Tibial artery (tissue), 4 donors: ENCODE measurements at regions not wholly inside any gene's neighbourhood (a gene's known extent, or its start where the extent isn't known, plus 50 kb on each side); places are given as distances from the start of the nearest gene placed in this dataset.
A peak's percentile ranks its signal among the peaks of the same experiment; 100 is the strongest.

ENCODE experiments used
- DNase-seq, 2 donors: peaks; one replicate each; pipeline ENCODE4 v3.0.0-alpha.2; 2019
- H3K27ac ChIP-seq, 2 donors: fragments of 200-600 bp; sonication (generic) in 1 of 2; 1 replicate in 1 of 2; 2 replicates in 1 of 2; pipeline ENCODE4 v1.5.1; 2018 to 2019; ENCODE audit warnings: mild to moderate bottlenecking in 1 of 2
- H3K27me3 ChIP-seq, 2 donors: fragments of 200-600 bp; sonication (generic) in 1 of 2; one replicate each; pipeline versions ENCODE4 v1.5.1 to v1.6.0; 2016 to 2019
- H3K36me3 ChIP-seq, 3 donors: fragments of 200-600 bp; sonication (generic) in 2 of 3; one replicate each; pipeline ENCODE4 v1.5.1; 2016 to 2019; ENCODE audit warnings: mild to moderate bottlenecking in 2 of 3
- H3K4me1 ChIP-seq, 4 donors: fragments of 200-600 bp; sonication (generic) in 2 of 4; 1 replicate in 3 of 4; 2 replicates in 1 of 4; pipeline ENCODE4 v1.5.1; 2016 to 2019
- H3K4me3 ChIP-seq, 2 donors: fragments of 200-600 bp; sonication (generic) in 1 of 2; 1 replicate in 1 of 2; 2 replicates in 1 of 2; pipeline ENCODE4 v1.5.1; 2018 to 2019; ENCODE audit warnings: mild to moderate bottlenecking in 2 of 2
- H3K9me3 ChIP-seq, 3 donors: fragments of 200-600 bp; sonication (generic) in 1 of 3; one replicate each; pipeline ENCODE4 v1.5.1; 2016 to 2019
- intact Hi-C: fragments of 100-400 bp; cut with DNase I; formaldehyde crosslinking; loops from one replicate; pipeline ENCODE4 v1.15.0; 2023; ENCODE audit warnings: low total_unique reads
- TF ChIP-seq, protein P1 (sequence below), 2 experiments: fragments of 200-600 bp in 1 of 2; fragments of 450-650 bp in 1 of 2; IDR thresholded peaks; one replicate each; pipeline ENCODE4 v1.5.1; 2017 to 2019; ENCODE audit warnings: antibody characterized with exemption in 2 of 2, mild to moderate bottlenecking in 1 of 2, moderate library complexity in 1 of 2

DNA sequence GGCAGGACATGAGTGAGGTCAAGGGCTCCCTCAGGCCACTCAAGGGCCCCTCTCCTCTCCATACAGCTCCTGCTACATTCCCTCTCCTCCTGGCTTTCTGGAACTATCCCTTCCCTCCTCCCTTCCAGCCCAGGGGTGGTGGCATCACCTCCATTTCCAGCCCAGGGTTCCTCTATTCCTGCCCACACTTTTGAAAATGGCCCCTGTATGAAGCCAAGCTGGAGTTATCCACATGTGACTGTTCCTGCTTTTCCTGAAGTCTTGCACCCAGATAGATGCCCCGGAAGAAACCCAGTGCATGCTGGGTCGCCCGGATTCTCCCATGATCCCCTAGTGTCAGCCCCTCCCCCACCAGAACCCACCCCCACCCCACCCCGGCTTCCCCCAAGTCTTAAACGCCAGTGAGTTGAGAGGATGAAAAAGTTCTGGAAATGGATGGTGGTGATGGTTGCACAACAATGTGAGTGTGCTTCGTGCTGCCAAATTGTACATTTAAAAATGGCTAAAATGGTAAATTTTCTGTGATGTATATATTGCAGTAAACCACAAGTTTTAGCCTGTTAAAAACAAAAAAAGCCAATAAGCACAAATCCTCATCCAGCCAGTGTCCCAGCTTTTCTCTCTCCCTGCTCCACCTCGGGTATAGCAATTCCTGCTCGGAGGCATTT, 136.9 kb downstream of the SCARB1 start:
- Histone ChIP-seq H3K36me3 (no peaks in the 10 kb centered on the region), H3K4me3 (no peak overlapping the region), H3K4me1 (peaks cover 0 to 21% (median 11%) of the 10 kb centered on the region in 4 donors), H3K27me3 (no peaks in the 10 kb centered on the region), H3K27ac (peak overlapping the region in 1 of 2 donors; percentile 23), H3K9me3 (peaks cover 0 to 3% (median 0%) of the 10 kb centered on the region in 3 donors)
- TF ChIP-seq, protein P1, sequence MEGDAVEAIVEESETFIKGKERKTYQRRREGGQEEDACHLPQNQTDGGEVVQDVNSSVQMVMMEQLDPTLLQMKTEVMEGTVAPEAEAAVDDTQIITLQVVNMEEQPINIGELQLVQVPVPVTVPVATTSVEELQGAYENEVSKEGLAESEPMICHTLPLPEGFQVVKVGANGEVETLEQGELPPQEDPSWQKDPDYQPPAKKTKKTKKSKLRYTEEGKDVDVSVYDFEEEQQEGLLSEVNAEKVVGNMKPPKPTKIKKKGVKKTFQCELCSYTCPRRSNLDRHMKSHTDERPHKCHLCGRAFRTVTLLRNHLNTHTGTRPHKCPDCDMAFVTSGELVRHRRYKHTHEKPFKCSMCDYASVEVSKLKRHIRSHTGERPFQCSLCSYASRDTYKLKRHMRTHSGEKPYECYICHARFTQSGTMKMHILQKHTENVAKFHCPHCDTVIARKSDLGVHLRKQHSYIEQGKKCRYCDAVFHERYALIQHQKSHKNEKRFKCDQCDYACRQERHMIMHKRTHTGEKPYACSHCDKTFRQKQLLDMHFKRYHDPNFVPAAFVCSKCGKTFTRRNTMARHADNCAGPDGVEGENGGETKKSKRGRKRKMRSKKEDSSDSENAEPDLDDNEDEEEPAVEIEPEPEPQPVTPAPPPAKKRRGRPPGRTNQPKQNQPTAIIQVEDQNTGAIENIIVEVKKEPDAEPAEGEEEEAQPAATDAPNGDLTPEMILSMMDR (IDR thresholded peaks at IDR 0.05): no peak
- intact Hi-C loops: no loop called here
- DNase-seq: no peak

DNA sequence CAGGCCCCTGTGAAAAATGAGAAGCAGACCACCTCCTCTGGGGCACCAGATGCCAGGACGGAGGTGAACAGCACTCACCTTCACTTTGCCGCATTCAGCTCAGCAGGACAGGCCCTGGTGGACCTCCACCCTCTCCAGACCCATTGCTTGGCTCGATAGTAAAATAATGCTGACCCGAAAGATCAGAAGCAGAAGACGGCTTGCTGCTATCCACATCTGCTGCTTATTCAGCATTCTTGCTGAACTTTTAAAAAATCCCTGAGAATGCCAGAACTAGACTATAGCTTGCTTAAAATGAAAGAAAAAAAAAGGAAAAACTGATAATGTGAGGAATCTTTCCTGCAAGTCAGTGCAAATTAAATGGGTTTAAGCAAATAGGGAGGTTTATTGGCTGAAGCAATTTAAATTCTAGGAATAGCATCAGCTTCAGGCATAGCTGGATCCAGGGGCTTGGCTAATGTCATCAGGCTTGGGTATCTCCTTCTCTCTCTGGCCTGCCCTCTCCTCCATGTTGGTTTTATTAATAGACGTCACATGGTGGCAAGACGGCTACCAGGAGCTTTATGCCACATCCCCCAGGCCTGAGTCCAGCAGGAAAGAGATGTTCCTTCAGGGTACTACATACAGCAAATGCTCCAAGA, 137.9 kb downstream of the SCARB1 start:
- Histone ChIP-seq H3K9me3 (no peaks in the 10 kb centered on the region), H3K36me3 (no peaks in the 10 kb centered on the region), H3K27me3 (no peaks in the 10 kb centered on the region), H3K4me1 (peaks cover 0 to 16% (median 10%) of the 10 kb centered on the region in 4 donors), H3K4me3 (no peak overlapping the region), H3K27ac (peak overlapping the region in 1 of 2 donors; percentile 23)
- intact Hi-C loops: no loop called here
- no peak for DNase-seq
- TF ChIP-seq, protein P1 (IDR thresholded peaks at IDR 0.05): no peak

DNA sequence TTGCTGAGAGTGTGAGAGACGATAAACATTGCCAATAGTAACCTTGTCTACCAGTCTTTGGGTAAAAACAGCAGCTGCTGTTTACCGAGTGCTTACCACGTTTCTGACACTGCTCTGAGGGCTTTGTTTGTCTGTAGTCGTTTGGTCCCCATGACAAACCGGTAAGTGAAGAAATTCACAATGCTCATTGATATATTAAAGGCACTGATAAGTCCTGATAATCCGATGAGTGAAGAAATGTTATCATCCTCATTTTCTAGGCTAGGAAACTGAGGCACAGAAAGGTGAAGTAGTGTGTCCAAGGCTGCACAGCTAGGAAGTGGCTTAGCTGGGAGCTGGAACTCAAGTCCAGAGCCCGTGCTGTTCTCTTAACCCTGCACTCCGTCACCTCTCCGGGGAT, 138.6 kb downstream of the SCARB1 start:
- no peak overlapping the region for H3K27ac ChIP-seq
- TF ChIP-seq, protein P1 (IDR thresholded peaks at IDR 0.05): no peak
- H3K27me3 ChIP-seq: no peaks in the 10 kb centered on the region
- no peaks in the 10 kb centered on the region for H3K9me3 ChIP-seq
- H3K4me1 ChIP-seq: peaks cover 0 to 20% (median 12%) of the 10 kb centered on the region in 4 donors
- intact Hi-C loops: no loop called here
- no peak for DNase-seq
- H3K4me3 ChIP-seq: no peak overlapping the region
- H3K36me3 ChIP-seq: no peaks in the 10 kb centered on the region

DNA sequence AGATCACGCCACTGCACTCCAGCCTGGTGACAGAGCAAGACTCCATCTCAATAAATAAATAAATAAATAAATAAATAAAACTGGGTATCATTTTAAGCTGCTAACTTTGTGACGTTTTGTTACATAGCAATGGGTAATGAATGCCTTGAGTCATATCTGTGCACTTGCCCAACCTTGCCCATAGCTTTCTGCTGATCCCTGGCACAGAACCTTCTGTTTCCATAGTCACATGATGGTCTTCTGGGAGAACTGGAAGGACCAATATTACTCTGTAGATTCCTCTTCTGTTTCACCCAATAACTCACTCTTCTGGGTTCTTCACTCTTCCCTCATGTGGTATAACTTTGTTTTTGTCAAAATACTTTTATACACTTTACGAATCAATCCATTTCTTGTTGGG, 140.8 kb downstream of the SCARB1 start:
- Histone ChIP-seq H3K36me3 (no peaks in the 10 kb centered on the region), H3K27ac (no peak overlapping the region), H3K4me1 (peaks cover 0 to 19% (median 14%) of the 10 kb centered on the region in 4 donors), H3K27me3 (no peaks in the 10 kb centered on the region), H3K9me3 (no peaks in the 10 kb centered on the region), H3K4me3 (no peak overlapping the region)
- TF ChIP-seq, protein P1 (IDR thresholded peaks at IDR 0.05): no peak
- no peak for DNase-seq
- intact Hi-C loops: no loop called here

DNA sequence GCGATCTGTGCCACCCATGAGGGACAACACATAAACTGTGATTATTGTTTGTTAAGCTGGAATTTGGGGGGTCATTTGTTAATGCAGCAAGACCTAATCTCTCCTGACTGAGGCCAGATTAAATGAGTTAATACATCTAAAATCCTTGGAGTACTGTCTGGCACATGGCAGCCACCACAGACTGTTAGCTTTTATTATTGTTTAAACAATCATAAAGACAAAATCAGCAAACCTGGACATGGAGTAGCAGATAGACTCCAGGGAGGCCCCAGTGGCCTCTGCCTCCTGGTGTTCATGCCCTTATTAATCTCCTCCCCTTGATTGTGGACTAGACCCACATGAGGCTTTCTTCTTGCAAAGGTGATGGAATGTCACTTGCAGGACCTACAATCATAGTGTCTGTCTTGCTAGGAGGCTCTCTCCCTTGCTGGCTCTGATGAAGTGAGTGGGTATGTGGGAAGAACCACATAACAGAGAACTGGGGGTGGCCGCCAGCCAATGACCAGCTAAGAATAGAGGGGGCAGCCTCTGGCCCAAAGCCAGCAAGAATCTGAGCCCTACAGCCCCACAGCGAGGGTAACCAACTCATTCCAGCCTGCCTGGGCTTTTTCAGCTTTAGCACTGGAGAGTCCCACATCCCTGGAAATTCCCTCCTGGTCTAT, 142.0 kb downstream of the SCARB1 start:
- no peaks in the 10 kb centered on the region for H3K27me3 ChIP-seq
- no peak overlapping the region for H3K4me3 ChIP-seq
- DNase-seq: no peak
- H3K27ac ChIP-seq: no peak overlapping the region
- TF ChIP-seq, protein P1 (IDR thresholded peaks at IDR 0.05): no peak
- intact Hi-C loops: no loop called here
- H3K36me3 ChIP-seq: no peaks in the 10 kb centered on the region
- H3K9me3 ChIP-seq: no peaks in the 10 kb centered on the region
- H3K4me1 ChIP-seq: peaks cover 0 to 16% (median 14%) of the 10 kb centered on the region in 4 donors
